Epithelial cell of proximal tubule (primary cell): ENCODE measurements at regions not wholly inside any gene's neighbourhood (a gene's known extent, or its start where the extent isn't known, plus 50 kb on each side); places are given as distances from the start of the nearest gene placed in this dataset.

Experiments
- DNase-seq: peaks from one replicate; pipeline ENCODE4 v3.0.0-alpha.2; 2011; ENCODE audit warnings: low read depth
- H3K4me3 ChIP-seq: 2 replicates; pipeline ENCODE4 v1.5.1; 2011; ENCODE audit warnings: low read depth, mild to moderate bottlenecking, low read length
- TF ChIP-seq, protein P1 (sequence below): conservative IDR thresholded peaks from 2 replicates; pipeline ENCODE4 v1.5.1; 2012; ENCODE audit warnings: low read depth, mild to moderate bottlenecking, low read length

DNA sequence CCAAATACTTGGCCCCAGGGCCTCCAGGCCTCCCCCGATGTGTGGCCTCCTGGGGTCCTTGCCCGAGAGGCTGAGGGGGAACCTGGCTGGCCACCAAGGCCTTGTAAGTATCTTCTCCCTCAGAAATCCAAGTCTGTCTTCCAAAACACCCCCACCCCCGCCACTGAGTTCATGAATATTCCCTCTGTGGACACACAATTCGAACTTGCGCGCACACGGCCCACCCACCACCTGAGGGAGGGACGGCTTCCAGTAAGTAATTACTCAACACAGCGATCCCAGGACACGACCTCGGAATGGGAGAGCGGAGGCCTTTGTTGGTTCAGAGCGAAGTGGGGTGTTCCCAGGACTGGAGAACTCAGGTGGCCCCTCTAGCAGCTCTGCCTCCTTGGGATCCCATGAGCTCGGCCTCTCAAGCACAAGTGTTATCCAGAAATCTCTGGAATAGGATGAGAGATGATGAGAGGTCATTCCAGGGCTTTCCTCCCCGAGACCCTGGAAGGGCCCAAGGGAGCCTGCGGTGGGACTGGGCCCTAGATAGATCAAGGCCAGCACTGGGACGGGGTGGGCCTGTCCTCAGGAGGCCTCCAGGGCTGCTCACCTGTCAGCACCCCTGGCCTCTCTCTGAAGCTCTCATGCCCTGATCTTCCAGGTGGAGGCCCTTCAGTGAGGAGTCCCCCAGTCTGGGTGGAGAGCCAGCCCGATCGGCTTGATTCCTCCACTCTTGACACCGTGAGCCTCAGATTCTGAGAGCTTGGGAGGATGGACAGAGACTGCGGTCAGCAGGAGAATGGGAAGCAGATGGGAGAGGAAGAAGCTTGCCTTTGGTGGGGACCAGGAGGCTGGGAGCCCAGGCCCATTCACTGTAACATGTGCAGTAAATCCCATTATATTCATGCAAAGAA is 219.0 kb upstream of the RTL1 start:
- no peak for DNase-seq
- TF ChIP-seq, protein P1, sequence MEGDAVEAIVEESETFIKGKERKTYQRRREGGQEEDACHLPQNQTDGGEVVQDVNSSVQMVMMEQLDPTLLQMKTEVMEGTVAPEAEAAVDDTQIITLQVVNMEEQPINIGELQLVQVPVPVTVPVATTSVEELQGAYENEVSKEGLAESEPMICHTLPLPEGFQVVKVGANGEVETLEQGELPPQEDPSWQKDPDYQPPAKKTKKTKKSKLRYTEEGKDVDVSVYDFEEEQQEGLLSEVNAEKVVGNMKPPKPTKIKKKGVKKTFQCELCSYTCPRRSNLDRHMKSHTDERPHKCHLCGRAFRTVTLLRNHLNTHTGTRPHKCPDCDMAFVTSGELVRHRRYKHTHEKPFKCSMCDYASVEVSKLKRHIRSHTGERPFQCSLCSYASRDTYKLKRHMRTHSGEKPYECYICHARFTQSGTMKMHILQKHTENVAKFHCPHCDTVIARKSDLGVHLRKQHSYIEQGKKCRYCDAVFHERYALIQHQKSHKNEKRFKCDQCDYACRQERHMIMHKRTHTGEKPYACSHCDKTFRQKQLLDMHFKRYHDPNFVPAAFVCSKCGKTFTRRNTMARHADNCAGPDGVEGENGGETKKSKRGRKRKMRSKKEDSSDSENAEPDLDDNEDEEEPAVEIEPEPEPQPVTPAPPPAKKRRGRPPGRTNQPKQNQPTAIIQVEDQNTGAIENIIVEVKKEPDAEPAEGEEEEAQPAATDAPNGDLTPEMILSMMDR, result no peak
- H3K4me3 ChIP-seq, result no peak overlapping the region

DNA sequence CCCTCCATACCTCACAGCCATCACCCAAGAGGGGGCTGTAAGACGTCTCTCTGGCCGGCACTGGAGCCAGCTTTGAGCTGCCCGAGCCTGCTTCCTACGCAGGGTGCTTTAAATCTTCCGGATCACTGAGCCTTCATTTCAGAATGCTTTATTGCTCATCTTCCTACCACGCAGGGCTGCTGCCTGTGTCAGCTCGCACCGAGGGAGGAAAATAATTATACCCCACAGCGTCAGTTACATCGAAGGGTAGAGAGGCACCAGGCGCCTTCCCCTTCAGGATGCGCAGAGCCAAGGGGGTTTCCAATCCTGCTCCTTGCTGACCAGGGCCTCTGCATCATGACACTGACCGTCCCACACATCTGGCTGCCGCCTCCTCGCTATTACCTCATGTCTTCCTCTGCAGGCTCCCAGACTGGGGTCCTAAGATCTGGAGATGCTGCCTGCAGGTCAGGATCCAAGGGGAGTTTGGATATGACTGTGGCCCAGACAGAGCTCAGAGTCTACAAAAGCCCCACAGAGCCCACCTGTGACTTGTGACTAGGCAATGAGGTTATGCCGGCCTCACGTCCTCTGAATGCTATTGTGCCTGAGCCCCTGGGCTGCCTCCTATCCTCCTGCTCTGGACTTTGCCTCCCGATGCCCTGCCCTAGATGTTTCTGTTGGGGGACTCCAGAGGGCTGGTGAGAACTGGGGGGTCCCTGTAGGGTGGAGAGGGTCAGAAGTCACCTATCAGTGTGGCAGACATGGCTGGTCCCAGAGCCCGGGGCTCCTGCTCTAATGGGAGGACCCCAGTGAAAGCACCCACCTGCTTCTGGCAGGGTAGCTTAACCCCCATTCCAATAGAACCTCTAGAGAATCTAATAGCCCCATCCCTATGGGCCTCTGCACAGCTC is 220.3 kb upstream of the RTL1 start:
- no peak for DNase-seq
- no peak overlapping the region for H3K4me3 ChIP-seq
- TF ChIP-seq, protein P1, result no peak

DNA sequence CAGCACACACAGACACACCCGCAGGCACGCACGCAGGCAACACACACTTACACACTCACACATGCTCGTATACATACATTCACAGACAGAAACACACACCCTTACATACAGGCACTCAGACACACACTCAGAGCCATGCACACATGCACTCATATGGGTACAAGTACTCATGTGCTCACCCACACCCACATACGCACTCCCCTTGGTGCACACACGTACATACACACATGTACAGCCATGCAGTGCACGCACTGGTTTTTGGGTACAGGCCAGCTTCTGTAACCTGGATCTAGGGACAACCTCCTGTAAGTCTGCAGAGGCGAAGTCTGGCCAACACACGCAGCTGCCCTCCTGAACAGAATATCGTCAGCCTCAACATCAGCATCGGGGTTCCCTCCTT is 221.3 kb upstream of the RTL1 start:
- TF ChIP-seq, protein P1, result no peak

DNA sequence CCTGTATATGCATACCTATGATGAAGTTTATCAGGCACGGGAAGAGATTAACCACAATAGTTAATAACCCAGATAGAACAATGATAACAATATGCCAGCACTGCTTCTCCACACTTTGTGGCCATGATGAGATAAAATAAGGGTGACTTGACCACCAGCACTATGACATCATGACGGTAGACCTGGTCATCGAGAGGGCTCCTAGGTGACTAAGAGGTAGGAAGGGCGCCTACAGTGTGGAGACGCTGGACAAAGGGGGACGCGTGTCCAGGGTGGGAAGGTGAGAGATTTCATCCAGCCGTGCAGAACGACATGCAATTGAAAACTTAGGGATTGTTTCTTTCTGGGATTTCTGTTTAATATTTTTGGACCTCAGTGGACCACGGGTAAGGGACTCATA is 221.8 kb upstream of the RTL1 start:
- DNase-seq, result no peak
- TF ChIP-seq, protein P1, result no peak
- no peak overlapping the region for H3K4me3 ChIP-seq

More for the DNA sequence above, 221.3 kb upstream of the RTL1 start:
- no peak overlapping the region for H3K4me3 ChIP-seq
- DNase-seq, result no peak

DNA sequence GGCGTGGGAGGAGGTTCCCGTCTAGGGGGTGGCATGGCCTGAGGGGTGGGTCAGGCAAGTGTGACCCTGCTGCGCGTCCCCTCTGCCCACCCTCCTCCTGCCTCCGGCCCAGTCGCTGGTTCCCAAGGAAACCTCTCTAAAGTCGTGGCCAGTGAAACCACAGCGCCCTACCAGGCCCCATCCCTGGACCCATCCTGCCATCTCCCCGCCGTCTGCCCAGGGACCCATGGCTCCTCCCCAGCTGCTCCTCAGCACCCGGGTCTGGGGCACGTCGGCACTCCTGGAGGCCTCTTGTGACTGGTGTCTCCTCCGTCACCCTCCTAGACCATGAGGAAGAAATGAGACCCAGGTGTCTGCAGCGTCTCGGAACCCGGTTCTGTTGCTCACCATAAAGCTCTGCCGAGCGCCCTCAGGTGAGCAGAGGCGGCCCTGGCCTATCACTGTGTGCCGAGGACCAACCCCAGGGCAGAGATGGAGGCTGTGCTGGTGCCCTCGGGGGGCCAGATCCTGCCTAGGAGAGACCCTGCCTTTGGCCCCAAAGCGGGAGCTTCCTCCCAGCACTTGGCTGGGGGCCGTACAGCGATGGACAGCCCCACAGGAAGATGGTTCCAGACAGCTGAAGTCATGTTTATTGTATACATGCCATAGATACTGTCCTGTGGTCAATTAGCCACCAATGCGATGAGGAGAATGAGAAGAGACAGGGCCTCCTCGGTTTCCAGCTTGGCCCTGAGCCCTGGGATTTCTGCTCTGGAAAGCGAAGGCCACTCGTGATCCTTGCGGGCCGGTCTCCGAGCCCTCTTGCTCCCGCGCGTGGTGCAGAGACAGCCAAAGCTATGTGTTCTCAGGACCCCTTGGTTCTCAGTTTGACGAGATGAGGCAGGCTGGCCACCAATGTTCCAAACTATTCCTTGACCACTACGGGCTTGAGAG is 222.5 kb upstream of the RTL1 start:
- H3K4me3 ChIP-seq, result no peak overlapping the region
- TF ChIP-seq, protein P1, result no peak
- no peak for DNase-seq

DNA sequence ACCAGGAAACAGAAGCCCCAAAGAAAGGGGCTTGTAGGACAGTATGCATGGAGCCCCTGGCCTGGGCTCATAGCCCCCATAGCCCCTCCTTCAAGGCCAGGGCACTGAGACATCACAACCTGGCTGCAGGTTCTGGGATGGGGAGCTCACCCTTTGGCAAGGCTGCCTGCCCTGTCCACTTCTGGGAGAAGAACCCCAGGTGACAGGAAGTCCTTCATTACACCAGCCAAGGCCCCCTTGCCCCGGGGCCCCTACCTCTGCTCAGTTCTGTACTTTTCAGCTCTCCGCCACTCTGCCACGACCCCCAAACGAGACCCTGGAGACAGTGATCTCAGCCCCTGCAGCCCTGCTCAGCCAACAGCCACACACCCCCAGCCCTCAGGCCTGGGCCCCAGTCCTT is 223.2 kb upstream of the RTL1 start:
- no peak overlapping the region for H3K4me3 ChIP-seq
- TF ChIP-seq, protein P1, result no peak
- DNase-seq, result no peak
